HCT116 (cell line): ENCODE measurements at regions not wholly inside any gene's neighbourhood (a gene's known extent, or its start where the extent isn't known, plus 50 kb on each side); places are given as distances from the start of the nearest gene placed in this dataset.

Source experiments
- ATAC-seq: fragments of 200-7000 bp; cut with Tn5 transposase; 2 replicates; pipeline ENCODE4 v1.9.1; 2020; ENCODE audit warnings: mild to moderate bottlenecking, moderate library complexity
- BruUV-seq: library from RNA; stranded (reverse); fragments of 400-500 nt; replicated peaks from 2 replicates; lab custom pipeline; 2021; lab: Mats Ljungman, UMichigan
- CTCF ChIA-PET: fragments of 300-600 bp; sonication (Branson Sonifier 250); formaldehyde crosslinking; loops from one replicate; lab custom pipeline; 2021; ENCODE audit warnings: antibody characterized with exemption; lab: Charles Lee
- POLR2A ChIA-PET: fragments of 300-600, 350-600 bp; sonication (Branson Sonifier 250); formaldehyde crosslinking; loops from one replicate; lab custom pipeline; 2021; ENCODE audit warnings: antibody characterized with exemption; lab: Charles Lee
- RAD21 ChIA-PET, 2 experiments: fragments of 300-600 bp; sonication (Branson Sonifier 250); formaldehyde crosslinking; loops; one replicate each; lab custom pipeline; 2023; ENCODE audit warnings: low total read pairs in 2 of 2; ENCODE audit not compliant: uncharacterized antibody in 2 of 2, unreplicated experiment in 2 of 2, low non-redundant PET in 1 of 2; lab: Charles Lee
- DNase-seq: peaks from one replicate; pipeline ENCODE4 v3.0.0-alpha.2; 2010; ENCODE audit warnings: low read depth, low spot score
- H2AFZ ChIP-seq: fragments of 200-600 bp; shearing (Covaris generic), sonication (generic); 2 replicates; pipeline ENCODE4 v1.6.1; 2017; ENCODE audit warnings: low read depth, mixed run types, mixed read lengths, antibody characterized with exemption, low read length; ENCODE audit not compliant: poor library complexity, severe bottlenecking
- H3K27ac ChIP-seq: 2 replicates; pipeline ENCODE4 v1.5.1; 2012; ENCODE audit warnings: low read depth, low read length
- H3K27me3 ChIP-seq: fragments of 200-600 bp; sonication (generic); 2 replicates; pipeline ENCODE4 v1.6.1; 2016; ENCODE audit warnings: mixed run types, low read length, mixed read lengths; ENCODE audit not compliant: insufficient read depth
- H3K36me3 ChIP-seq, 2 experiments: fragments of 200-500 bp in 1 of 2; fragments of 200-600 bp in 1 of 2; sonication (Bioruptor generic) in 1 of 2; sonication (generic) in 1 of 2; 2 replicates each; pipeline versions ENCODE4 v1.5.1 to v1.6.1; 2014 to 2016; ENCODE audit warnings: low read length in 2 of 2, inconsistent platforms in 1 of 2, mixed read lengths in 1 of 2, mixed run types in 1 of 2; ENCODE audit not compliant: insufficient read depth in 2 of 2, control insufficient read depth in 1 of 2
- H3K4me1 ChIP-seq, 2 experiments: fragments of 200-600 bp in 1 of 2; sonication (generic) in 1 of 2; 2 replicates each; pipeline versions ENCODE4 v1.5.1 to v1.6.1; 2012 to 2017; ENCODE audit warnings: low read length in 2 of 2, inconsistent platforms in 1 of 2, mild to moderate bottlenecking in 1 of 2, mixed read lengths in 1 of 2, mixed run types in 1 of 2, moderate library complexity in 1 of 2; ENCODE audit not compliant: insufficient read depth in 2 of 2, control insufficient read depth in 1 of 2
- H3K4me2 ChIP-seq: fragments of 200-600 bp; sonication (generic); 2 replicates; pipeline ENCODE4 v1.6.1; 2017; ENCODE audit warnings: mixed run types, low read length, mixed read lengths
- H3K4me3 ChIP-seq, 2 experiments: fragments of 200-600 bp in 1 of 2; sonication (generic) in 1 of 2; replicated peaks in 1 of 2; 2 replicates each; pipeline ENCODE4 v1.5.1; 2011 to 2016; ENCODE audit warnings: low read length in 2 of 2, control low read depth in 1 of 2, low read depth in 1 of 2, mild to moderate bottlenecking in 1 of 2, mixed read lengths in 1 of 2, mixed run types in 1 of 2
- H3K79me2 ChIP-seq: fragments of 200-600 bp; sonication (generic); 2 replicates; pipeline ENCODE4 v1.6.1; 2017; ENCODE audit warnings: mild to moderate bottlenecking, mixed run types, low read length, moderate library complexity, mixed read lengths; ENCODE audit not compliant: insufficient read depth
- H3K9ac ChIP-seq: fragments of 200-600 bp; sonication (generic); 2 replicates; pipeline ENCODE4 v1.6.1; 2016; ENCODE audit warnings: low read length, mixed read lengths
- H3K9me2 ChIP-seq: fragments of 200-600 bp; sonication (generic), shearing (Covaris generic); 2 replicates; pipeline ENCODE4 v1.6.1; 2017; ENCODE audit warnings: mixed run types, mild to moderate bottlenecking, moderate library complexity; ENCODE audit not compliant: insufficient read depth
- H3K9me3 ChIP-seq, 2 experiments: fragments of 200-500 bp in 1 of 2; fragments of 200-600 bp in 1 of 2; sonication (Bioruptor generic) in 1 of 2; sonication (generic) in 1 of 2; 2 replicates each; pipeline ENCODE4 v1.6.1; 2014 to 2017; ENCODE audit warnings: low read length in 2 of 2, mixed read lengths in 2 of 2, inconsistent platforms in 1 of 2, low read depth in 1 of 2, mild to moderate bottlenecking in 1 of 2, mixed run types in 1 of 2, moderate library complexity in 1 of 2; ENCODE audit not compliant: control insufficient read depth in 1 of 2, insufficient read depth in 1 of 2
- H4K20me1 ChIP-seq: fragments of 200-600 bp; sonication (generic), shearing (Covaris generic); 2 replicates; pipeline ENCODE4 v1.6.1; 2017; ENCODE audit warnings: mixed run types, mild to moderate bottlenecking, moderate library complexity; ENCODE audit not compliant: insufficient read depth
- EGR1 ChIP-seq: IDR thresholded peaks from 2 replicates; pipeline ENCODE4 v1.6.1; 2012; ENCODE audit warnings: low read depth
- EZH2 ChIP-seq: fragments of 200-600 bp; sonication (generic); IDR thresholded peaks from 2 replicates; pipeline ENCODE4 v1.6.1; 2017; ENCODE audit warnings: antibody characterized with exemption, mixed run types
- FOSL1 ChIP-seq: IDR thresholded peaks from 2 replicates; pipeline ENCODE4 v1.6.1; 2012; ENCODE audit warnings: low read depth
- JUND ChIP-seq: IDR thresholded peaks from 2 replicates; pipeline ENCODE4 v1.6.1; 2012
- POLR2AphosphoS5 ChIP-seq: IDR thresholded peaks from 2 replicates; pipeline ENCODE4 v1.6.1; 2011; ENCODE audit warnings: mild to moderate bottlenecking, low read depth, low read length, moderate library complexity
- RAD21 ChIP-seq: IDR thresholded peaks from 2 replicates; pipeline ENCODE4 v1.6.1; 2012; ENCODE audit warnings: low read depth, mild to moderate bottlenecking
- SIN3A ChIP-seq: IDR thresholded peaks from 2 replicates; pipeline ENCODE4 v1.6.1; 2012; ENCODE audit warnings: low read depth
- SP1 ChIP-seq: IDR thresholded peaks from 2 replicates; pipeline ENCODE4 v1.6.1; 2012; ENCODE audit warnings: low read depth
- SRF ChIP-seq: IDR thresholded peaks from 2 replicates; pipeline ENCODE4 v1.6.1; 2012; ENCODE audit warnings: low read depth
- TCF7L2 ChIP-seq: IDR thresholded peaks from 2 replicates; pipeline ENCODE4 v1.7.0; 2011; ENCODE audit warnings: borderline replicate concordance, inconsistent platforms; ENCODE audit not compliant: insufficient read depth, insufficient read length; ENCODE audit errors: extremely low read depth
- intact Hi-C: fragments of 100-400 bp; cut with micrococcal nuclease; formaldehyde crosslinking; loops from 2 replicates; pipeline ENCODE4 v1.10.0; 2022
- TF ChIP-seq, protein P1 (sequence below), 3 experiments: fragments of 200-600 bp in 1 of 3; sonication (generic) in 1 of 3; IDR thresholded peaks in 2 of 3; conservative IDR thresholded peaks in 1 of 3; 2 replicates each; pipeline ENCODE4 v1.5.1; 2012 to 2017; ENCODE audit warnings: low read depth in 2 of 3, low read length in 2 of 3, antibody characterized with exemption in 1 of 3, borderline replicate concordance in 1 of 3, control low read depth in 1 of 3, mild to moderate bottlenecking in 1 of 3, mixed read lengths in 1 of 3, mixed run types in 1 of 3, moderate library complexity in 1 of 3; ENCODE audit not compliant: insufficient read depth in 1 of 3

DNA sequence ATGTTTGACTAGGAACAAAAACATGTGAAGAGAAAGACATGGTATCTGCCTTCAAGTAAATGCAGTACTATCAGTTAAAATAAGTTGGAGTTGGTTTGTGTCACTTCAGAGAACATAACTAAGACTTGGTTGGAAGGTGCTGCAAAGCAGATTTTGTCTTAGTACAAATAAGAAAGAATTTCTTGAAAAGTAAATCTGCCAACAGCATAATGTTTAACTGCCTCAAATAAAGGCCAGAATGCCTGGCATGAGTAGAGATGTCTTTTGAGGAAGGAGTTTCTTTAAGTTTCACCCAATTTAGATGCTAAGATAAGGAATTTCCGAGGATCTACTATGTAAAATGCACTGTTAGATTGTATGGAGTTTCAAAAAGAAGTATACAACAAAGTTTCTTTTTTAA, 409.7 kb downstream of the PIK3C3 start:
- TF ChIP-seq, protein P1, sequence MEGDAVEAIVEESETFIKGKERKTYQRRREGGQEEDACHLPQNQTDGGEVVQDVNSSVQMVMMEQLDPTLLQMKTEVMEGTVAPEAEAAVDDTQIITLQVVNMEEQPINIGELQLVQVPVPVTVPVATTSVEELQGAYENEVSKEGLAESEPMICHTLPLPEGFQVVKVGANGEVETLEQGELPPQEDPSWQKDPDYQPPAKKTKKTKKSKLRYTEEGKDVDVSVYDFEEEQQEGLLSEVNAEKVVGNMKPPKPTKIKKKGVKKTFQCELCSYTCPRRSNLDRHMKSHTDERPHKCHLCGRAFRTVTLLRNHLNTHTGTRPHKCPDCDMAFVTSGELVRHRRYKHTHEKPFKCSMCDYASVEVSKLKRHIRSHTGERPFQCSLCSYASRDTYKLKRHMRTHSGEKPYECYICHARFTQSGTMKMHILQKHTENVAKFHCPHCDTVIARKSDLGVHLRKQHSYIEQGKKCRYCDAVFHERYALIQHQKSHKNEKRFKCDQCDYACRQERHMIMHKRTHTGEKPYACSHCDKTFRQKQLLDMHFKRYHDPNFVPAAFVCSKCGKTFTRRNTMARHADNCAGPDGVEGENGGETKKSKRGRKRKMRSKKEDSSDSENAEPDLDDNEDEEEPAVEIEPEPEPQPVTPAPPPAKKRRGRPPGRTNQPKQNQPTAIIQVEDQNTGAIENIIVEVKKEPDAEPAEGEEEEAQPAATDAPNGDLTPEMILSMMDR (IDR thresholded peaks at IDR 0.05 in 2 of 3, conservative IDR thresholded peaks at IDR 0.05 in 1 of 3; ENCODE audit: borderline replicate concordance in 1 of 3, insufficient read depth in 1 of 3, low read depth in 2 of 3, low read length in 2 of 3), result no peak
- TF ChIP-seq JUND, result no peak
- TF ChIP-seq SRF, result no peak
- TF ChIP-seq SIN3A, result no peak
- TF ChIP-seq FOSL1, result no peak
- TF ChIP-seq RAD21, result no peak
- TF ChIP-seq SP1, result no peak
- TF ChIP-seq EZH2, result no peak
- no peak for TF ChIP-seq EGR1
- TF ChIP-seq TCF7L2, result no peak
- no peak for TF ChIP-seq POLR2AphosphoS5
- H3K4me2 ChIP-seq, result no peak overlapping the region
- no peaks in the 10 kb centered on the region for H3K4me1 ChIP-seq
- ChIA-PET CTCF (no interaction called here), POLR2A (no interaction called here), RAD21 (no interaction called here)
- H3K27me3 ChIP-seq, result no peaks in the 10 kb centered on the region
- no peak overlapping the region for H3K27ac ChIP-seq
- DNase-seq, result no peak
- H4K20me1 ChIP-seq, result no peaks in the 10 kb centered on the region
- H3K9me2 ChIP-seq, result no peaks in the 10 kb centered on the region
- H3K9ac ChIP-seq, result no peak overlapping the region
- ATAC-seq, result no peak
- H3K36me3 ChIP-seq, result no peaks in the 10 kb centered on the region
- no peaks in the 10 kb centered on the region for H3K79me2 ChIP-seq
- no peak overlapping the region for H3K4me3 ChIP-seq
- BruUV-seq, result no TSS peak
- peaks cover 10 to 18% of the 10 kb centered on the region in 2 experiments; a peak in 2 of 4 replicates for H3K9me3 ChIP-seq
- no peak overlapping the region for H2AFZ ChIP-seq
- intact Hi-C loops, result no loop called here
